Neural cell (in vitro differentiated cells): ENCODE measurements at regions not wholly inside any gene's neighbourhood (a gene's known extent, or its start where the extent isn't known, plus 50 kb on each side); places are given as distances from the start of the nearest gene placed in this dataset.

Experiments used
- H2AFZ ChIP-seq: fragments of 200-600, 300-800 bp; sonication (generic), shearing (Covaris generic); 2 replicates; pipeline ENCODE4 v1.6.0; 2014; ENCODE audit warnings: low read depth, mild to moderate bottlenecking, antibody characterized with exemption, low read length, moderate library complexity
- H3F3A ChIP-seq: fragments of 200-600 bp; shearing (Covaris generic); 2 replicates; pipeline ENCODE4 v1.6.1; 2016; ENCODE audit warnings: mild to moderate bottlenecking, moderate library complexity, mixed read lengths, antibody characterized with exemption, low read length; ENCODE audit not compliant: insufficient read depth, poor library complexity, severe bottlenecking
- H3K27ac ChIP-seq: fragments of 200-600, 300-800 bp; sonication (generic), shearing (Covaris generic); 2 replicates; pipeline ENCODE4 v1.5.1; 2014; ENCODE audit warnings: mild to moderate bottlenecking, low read length, moderate library complexity
- H3K27me3 ChIP-seq: fragments of 300-800, 200-600 bp; sonication (generic), shearing (Covaris generic); 2 replicates; pipeline ENCODE4 v1.6.0; 2014; ENCODE audit warnings: mild to moderate bottlenecking, low read depth, low read length, moderate library complexity; ENCODE audit not compliant: insufficient read depth
- H3K36me3 ChIP-seq: fragments of 300-800, 200-600 bp; sonication (generic), shearing (Covaris generic); 2 replicates; pipeline ENCODE4 v1.5.1; 2014; ENCODE audit warnings: mild to moderate bottlenecking, antibody characterized with exemption, low read length, moderate library complexity; ENCODE audit not compliant: insufficient read depth
- H3K4me2 ChIP-seq: fragments of 300-800, 200-600 bp; sonication (generic), shearing (Covaris generic); 2 replicates; pipeline ENCODE4 v1.6.0; 2014; ENCODE audit warnings: mild to moderate bottlenecking, low read length
- H3K4me3 ChIP-seq: fragments of 300-800, 200-600 bp; sonication (generic), shearing (Covaris generic); 2 replicates; pipeline ENCODE4 v1.5.1; 2014; ENCODE audit warnings: mild to moderate bottlenecking, low read length, moderate library complexity
- H3K79me2 ChIP-seq: fragments of 200-600 bp; shearing (Covaris generic); replicated peaks from 2 replicates; pipeline ENCODE4 v1.6.0; 2014; ENCODE audit warnings: mild to moderate bottlenecking, low read length, moderate library complexity; ENCODE audit not compliant: insufficient read depth
- H3K9ac ChIP-seq: fragments of 300-800, 200-600 bp; sonication (generic), shearing (Covaris generic); 2 replicates; pipeline ENCODE4 v1.6.1; 2016; ENCODE audit warnings: mild to moderate bottlenecking, low read length, mixed read lengths
- H3K9me2 ChIP-seq: fragments of 200-600 bp; shearing (Covaris generic); 2 replicates; pipeline ENCODE4 v1.6.1; 2016; ENCODE audit warnings: mild to moderate bottlenecking, low read length, mixed read lengths; ENCODE audit not compliant: insufficient read depth
- H3K9me3 ChIP-seq: fragments of 200-600, 300-800 bp; sonication (generic), shearing (Covaris generic); 2 replicates; pipeline ENCODE4 v1.6.1; 2016; ENCODE audit warnings: mild to moderate bottlenecking, mixed run types, low read length, moderate library complexity, mixed read lengths
- H4K20me1 ChIP-seq: fragments of 200-600 bp; shearing (Covaris generic); 2 replicates; pipeline ENCODE4 v1.6.1; 2016; ENCODE audit warnings: mild to moderate bottlenecking, mixed run types; ENCODE audit not compliant: insufficient read depth
- EP300 ChIP-seq: fragments of 450-650 bp; conservative IDR thresholded peaks from 2 replicates; pipeline ENCODE4 v1.6.1; 2014; ENCODE audit warnings: antibody characterized with exemption, mild to moderate bottlenecking, moderate library complexity; ENCODE audit not compliant: poor library complexity, severe bottlenecking
- EZH2 ChIP-seq: fragments of 200-600, 300-800 bp; shearing (Covaris generic), sonication (generic); IDR thresholded peaks from 2 replicates; pipeline ENCODE4 v1.6.1; 2014; ENCODE audit warnings: antibody characterized with exemption, low read length, borderline replicate concordance, mild to moderate bottlenecking; ENCODE audit not compliant: insufficient read depth, poor library complexity, severe bottlenecking
- MXI1 ChIP-seq: fragments of 450-650 bp; conservative IDR thresholded peaks from 2 replicates; pipeline ENCODE4 v1.6.1; 2014; ENCODE audit warnings: antibody characterized with exemption, mild to moderate bottlenecking; ENCODE audit not compliant: poor library complexity, severe bottlenecking
- POLR2AphosphoS5 ChIP-seq: IDR thresholded peaks from 2 replicates; pipeline ENCODE4 v1.6.1; 2012
- RAD21 ChIP-seq: fragments of 450-650 bp; conservative IDR thresholded peaks from 2 replicates; pipeline ENCODE4 v1.6.1; 2014; ENCODE audit warnings: antibody characterized with exemption, mild to moderate bottlenecking, moderate library complexity
- SMC3 ChIP-seq: fragments of 450-650 bp; conservative IDR thresholded peaks from 2 replicates; pipeline ENCODE4 v1.6.1; 2014; ENCODE audit warnings: antibody characterized with exemption, mild to moderate bottlenecking, moderate library complexity; ENCODE audit not compliant: poor library complexity
- TAF1 ChIP-seq: IDR thresholded peaks from 2 replicates; pipeline ENCODE4 v1.6.1; 2012; ENCODE audit warnings: low read depth
- TF ChIP-seq, protein P1 (sequence below): fragments of 450-650 bp; IDR thresholded peaks from 2 replicates; pipeline ENCODE4 v1.5.1; 2014; ENCODE audit warnings: antibody characterized with exemption, mild to moderate bottlenecking, moderate library complexity; ENCODE audit not compliant: poor library complexity, severe bottlenecking
- TF ChIP-seq, protein P2 (sequence below): IDR thresholded peaks from 2 replicates; pipeline ENCODE4 v1.6.1; 2012; ENCODE audit warnings: borderline replicate concordance

GRCh38 chr13:43978688-43979087 lies 99.0 kb downstream of the LACC1 start:
- Histone ChIP-seq H3K79me2 (no peaks in the 10 kb centered on the region), H3K4me2 (no peak overlapping the region), H4K20me1 (no peaks in the 10 kb centered on the region), H3K27ac (no peak overlapping the region), H3F3A (no peaks in the 10 kb centered on the region), H3K36me3 (no peaks in the 10 kb centered on the region), H3K4me3 (no peak overlapping the region), H3K9ac (no peak overlapping the region), H3K9me2 (no peaks in the 10 kb centered on the region), H2AFZ (no peak overlapping the region), H3K9me3 (no peaks in the 10 kb centered on the region), H3K27me3 (no peaks in the 10 kb centered on the region)
- TF ChIP-seq EZH2 (no peak), EP300 (no peak), POLR2AphosphoS5 (no peak), RAD21 (no peak), TAF1 (no peak), MXI1 (no peak), SMC3 (no peak)
- TF ChIP-seq, protein P1, sequence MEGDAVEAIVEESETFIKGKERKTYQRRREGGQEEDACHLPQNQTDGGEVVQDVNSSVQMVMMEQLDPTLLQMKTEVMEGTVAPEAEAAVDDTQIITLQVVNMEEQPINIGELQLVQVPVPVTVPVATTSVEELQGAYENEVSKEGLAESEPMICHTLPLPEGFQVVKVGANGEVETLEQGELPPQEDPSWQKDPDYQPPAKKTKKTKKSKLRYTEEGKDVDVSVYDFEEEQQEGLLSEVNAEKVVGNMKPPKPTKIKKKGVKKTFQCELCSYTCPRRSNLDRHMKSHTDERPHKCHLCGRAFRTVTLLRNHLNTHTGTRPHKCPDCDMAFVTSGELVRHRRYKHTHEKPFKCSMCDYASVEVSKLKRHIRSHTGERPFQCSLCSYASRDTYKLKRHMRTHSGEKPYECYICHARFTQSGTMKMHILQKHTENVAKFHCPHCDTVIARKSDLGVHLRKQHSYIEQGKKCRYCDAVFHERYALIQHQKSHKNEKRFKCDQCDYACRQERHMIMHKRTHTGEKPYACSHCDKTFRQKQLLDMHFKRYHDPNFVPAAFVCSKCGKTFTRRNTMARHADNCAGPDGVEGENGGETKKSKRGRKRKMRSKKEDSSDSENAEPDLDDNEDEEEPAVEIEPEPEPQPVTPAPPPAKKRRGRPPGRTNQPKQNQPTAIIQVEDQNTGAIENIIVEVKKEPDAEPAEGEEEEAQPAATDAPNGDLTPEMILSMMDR = no peak
- TF ChIP-seq, protein P2, sequence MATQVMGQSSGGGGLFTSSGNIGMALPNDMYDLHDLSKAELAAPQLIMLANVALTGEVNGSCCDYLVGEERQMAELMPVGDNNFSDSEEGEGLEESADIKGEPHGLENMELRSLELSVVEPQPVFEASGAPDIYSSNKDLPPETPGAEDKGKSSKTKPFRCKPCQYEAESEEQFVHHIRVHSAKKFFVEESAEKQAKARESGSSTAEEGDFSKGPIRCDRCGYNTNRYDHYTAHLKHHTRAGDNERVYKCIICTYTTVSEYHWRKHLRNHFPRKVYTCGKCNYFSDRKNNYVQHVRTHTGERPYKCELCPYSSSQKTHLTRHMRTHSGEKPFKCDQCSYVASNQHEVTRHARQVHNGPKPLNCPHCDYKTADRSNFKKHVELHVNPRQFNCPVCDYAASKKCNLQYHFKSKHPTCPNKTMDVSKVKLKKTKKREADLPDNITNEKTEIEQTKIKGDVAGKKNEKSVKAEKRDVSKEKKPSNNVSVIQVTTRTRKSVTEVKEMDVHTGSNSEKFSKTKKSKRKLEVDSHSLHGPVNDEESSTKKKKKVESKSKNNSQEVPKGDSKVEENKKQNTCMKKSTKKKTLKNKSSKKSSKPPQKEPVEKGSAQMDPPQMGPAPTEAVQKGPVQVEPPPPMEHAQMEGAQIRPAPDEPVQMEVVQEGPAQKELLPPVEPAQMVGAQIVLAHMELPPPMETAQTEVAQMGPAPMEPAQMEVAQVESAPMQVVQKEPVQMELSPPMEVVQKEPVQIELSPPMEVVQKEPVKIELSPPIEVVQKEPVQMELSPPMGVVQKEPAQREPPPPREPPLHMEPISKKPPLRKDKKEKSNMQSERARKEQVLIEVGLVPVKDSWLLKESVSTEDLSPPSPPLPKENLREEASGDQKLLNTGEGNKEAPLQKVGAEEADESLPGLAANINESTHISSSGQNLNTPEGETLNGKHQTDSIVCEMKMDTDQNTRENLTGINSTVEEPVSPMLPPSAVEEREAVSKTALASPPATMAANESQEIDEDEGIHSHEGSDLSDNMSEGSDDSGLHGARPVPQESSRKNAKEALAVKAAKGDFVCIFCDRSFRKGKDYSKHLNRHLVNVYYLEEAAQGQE = no peak

- Histone ChIP-seq H3K4me2 (no peak overlapping the region), H3K9ac (no peak overlapping the region), H3K27me3 (no peaks in the 10 kb centered on the region), H3K9me3 (no peaks in the 10 kb centered on the region), H3K9me2 (no peaks in the 10 kb centered on the region), H3K79me2 (no peaks in the 10 kb centered on the region), H3K36me3 (no peaks in the 10 kb centered on the region), H3F3A (no peaks in the 10 kb centered on the region), H3K4me3 (no peak overlapping the region), H4K20me1 (no peaks in the 10 kb centered on the region), H3K27ac (no peak overlapping the region), H2AFZ (no peak overlapping the region)
- no peak for TF ChIP-seq EP300
- TF ChIP-seq EZH2 = no peak
- TF ChIP-seq MXI1 = no peak
- no peak for TF ChIP-seq POLR2AphosphoS5
- TF ChIP-seq, protein P2 = no peak
These were observed 99.8 kb downstream of the LACC1 start for GRCh38 chr13:43979492-43979891.
